ENCODE measurements at regions not wholly inside any gene's neighbourhood (a gene's known extent, or its start where the extent isn't known, plus 50 kb on each side); places are given as distances from the start of the nearest gene placed in this dataset.

- TF ChIP-seq CTCF (IDR thresholded peaks at IDR 0.05; ENCODE audit: poor library complexity, severe bottlenecking) (no peak), RAD21 (conservative IDR thresholded peaks at IDR 0.05) (no peak), EZH2 (IDR thresholded peaks at IDR 0.05; ENCODE audit: borderline replicate concordance, insufficient read depth, low read length, poor library complexity, severe bottlenecking) (no peak), TAF1 (IDR thresholded peaks at IDR 0.05; ENCODE audit: low read depth) (no peak), POLR2AphosphoS5 (IDR thresholded peaks at IDR 0.05) (no peak), REST (IDR thresholded peaks at IDR 0.05; ENCODE audit: borderline replicate concordance) (no peak), MXI1 (conservative IDR thresholded peaks at IDR 0.05; ENCODE audit: poor library complexity, severe bottlenecking) (no peak), EP300 (conservative IDR thresholded peaks at IDR 0.05; ENCODE audit: poor library complexity, severe bottlenecking) (no peak), SMC3 (conservative IDR thresholded peaks at IDR 0.05; ENCODE audit: poor library complexity) (no peak)
These were observed 459.7 kb upstream of the ZP4 start for GRCh38 chr1:238350471-238350870.

All from neural cell (in vitro differentiated cells).